ENCODE measurements at regions not wholly inside any gene's neighbourhood (a gene's known extent, or its start where the extent isn't known, plus 50 kb on each side); places are given as distances from the start of the nearest gene placed in this dataset.
"Not testable (repeated sequence)": the region's sequence is repeated elsewhere in the genome, so short reads cannot be mapped to it uniquely, and the experiment has no call there.

DNA sequence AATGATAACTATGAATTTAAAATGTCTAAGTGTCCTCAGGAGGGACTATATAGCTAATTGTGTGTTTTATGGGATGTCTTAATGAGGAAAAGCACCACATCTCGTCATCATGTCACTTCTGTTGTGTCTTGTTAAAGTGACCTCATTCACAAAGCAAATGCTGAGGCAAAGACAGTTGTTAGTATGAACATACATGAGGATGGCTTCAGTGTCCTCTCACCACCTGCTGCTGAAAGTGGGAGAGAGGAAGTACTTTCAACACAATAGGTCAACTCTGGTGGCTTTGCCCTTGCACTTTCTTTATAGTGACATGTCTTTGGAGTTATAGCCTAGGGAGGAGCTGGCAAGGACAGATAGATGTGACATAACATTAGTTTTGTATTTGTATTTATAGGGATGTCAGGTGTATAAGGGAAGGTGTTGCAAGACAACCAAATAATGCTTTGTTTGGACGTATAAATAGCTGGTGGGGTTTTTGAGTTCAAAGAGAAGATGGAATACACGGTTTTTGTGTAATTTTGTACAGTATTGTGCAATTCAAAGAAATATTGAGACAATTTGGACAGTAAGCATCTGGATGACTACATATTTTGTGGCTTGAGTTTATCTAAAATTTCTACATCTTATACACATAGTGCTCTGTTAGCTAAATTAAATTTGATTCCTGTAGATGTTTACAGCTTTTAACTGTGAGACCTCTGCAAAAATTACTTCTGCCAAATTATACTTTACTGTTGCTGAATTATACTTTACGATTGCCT lies 131.7 kb upstream of the ATP2B1 start:
- DNase-seq (ENCODE audit: low read depth in 1 of 2, low spot score in 1 of 2) = no peak

DNA sequence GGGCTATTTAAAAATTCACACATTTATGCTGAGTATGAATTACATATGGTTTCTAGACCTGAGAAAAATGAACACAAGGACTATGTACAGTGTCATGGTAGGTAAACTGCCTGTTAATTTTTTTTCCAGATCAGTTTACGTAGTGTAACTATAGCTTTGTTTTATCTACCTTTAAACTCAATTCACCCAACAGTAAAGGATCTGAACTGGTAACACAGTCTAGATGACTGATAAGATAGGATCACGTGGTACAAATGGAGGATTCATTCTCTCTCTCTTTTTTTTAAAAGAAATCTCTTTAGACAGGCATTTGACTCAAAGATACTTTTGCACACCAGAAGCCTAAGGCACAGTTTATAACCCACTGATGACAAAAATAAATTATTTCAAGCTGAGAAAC lies 130.8 kb upstream of the ATP2B1 start:
- DNase-seq (ENCODE audit: low read depth in 1 of 2, low spot score in 1 of 2) = no peak

- no peak for DNase-seq (ENCODE audit: low read depth in 1 of 2, low spot score in 1 of 2)
Measured at GRCh38 chr12:89838833-89839232, 130.2 kb upstream of the ATP2B1 start.

DNA sequence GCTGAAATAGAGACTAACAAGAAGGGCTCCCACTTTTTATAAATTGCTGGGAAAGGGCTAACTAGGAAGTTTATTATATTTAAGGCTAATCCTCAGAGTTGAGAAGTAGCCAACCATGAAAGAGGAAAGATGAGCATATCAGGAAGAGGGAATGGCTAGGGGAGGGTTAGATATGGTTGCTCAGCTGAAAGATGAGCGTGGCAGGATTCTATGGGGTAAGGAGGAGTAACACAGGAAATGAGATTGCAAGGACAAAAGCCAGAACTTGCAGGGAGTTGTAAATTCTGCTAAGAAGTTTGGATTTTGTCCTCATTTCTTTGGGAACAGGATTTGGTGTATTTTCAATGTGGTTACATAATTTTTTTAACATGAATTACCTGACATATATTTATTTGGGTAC lies 127.4 kb upstream of the ATP2B1 start:
- DNase-seq (ENCODE audit: low read depth in 1 of 2, low spot score in 1 of 2) = no peak

DNA sequence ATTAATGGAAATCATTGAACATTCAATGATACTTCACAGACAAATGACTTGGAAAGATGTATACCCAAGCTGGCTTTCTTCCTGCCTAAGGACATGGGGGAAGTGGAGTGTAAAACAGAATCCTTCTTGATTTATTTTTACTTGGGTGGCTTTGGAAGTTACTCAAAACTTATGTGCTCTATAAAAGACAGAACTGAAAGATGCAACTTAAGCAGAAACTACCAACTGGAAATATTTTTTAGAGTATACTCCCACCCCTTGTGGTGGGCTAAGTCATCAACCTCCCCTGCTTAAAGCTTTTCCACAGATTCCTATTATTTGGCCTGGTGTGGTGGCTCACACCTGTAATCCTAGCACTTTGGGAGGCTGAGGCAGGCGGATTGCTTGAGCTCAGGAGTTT lies 126.0 kb upstream of the ATP2B1 start:
- no peak for DNase-seq (ENCODE audit: low read depth in 1 of 2, low spot score in 1 of 2)

GRCh38 chr12:89833337-89834252 lies 125.0 kb upstream of the ATP2B1 start:
- DNase-seq (ENCODE audit: low read depth in 1 of 2, low spot score in 1 of 2) = no peak

GRCh38 chr12:89832336-89832735 lies 123.7 kb upstream of the ATP2B1 start:
- no peak for DNase-seq (ENCODE audit: low read depth in 1 of 2, low spot score in 1 of 2)

- DNase-seq (ENCODE audit: low read depth in 1 of 2, low spot score in 1 of 2) = no peak
Measured at GRCh38 chr12:89831310-89832095, 122.9 kb upstream of the ATP2B1 start.

DNA sequence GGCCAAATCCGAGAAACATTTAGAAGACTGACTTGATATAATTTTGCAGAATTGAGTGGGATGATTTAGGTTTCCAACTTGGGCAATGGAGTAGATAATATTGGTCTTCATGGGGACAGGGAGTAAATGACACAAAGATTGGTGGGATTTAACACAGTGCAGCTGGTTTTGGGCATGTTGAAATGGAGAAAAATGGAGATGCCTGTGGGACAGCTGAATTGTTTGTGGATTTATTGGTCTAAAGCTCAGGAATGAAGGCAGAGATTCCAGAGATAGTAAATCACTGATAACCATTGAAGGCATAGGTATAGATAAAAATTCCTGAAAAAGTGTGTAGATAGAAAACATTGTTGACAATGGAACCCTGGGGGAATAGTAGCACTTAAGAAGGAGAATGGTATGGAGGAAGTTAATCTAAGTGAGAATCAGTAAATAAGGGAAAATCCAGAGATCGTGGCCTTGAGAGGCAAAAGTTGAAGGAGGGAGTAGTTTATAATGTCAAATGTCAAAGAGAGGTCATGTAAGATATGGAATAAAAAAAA lies 120.9 kb upstream of the ATP2B1 start:
- no peak for DNase-seq (ENCODE audit: low read depth in 1 of 2, low spot score in 1 of 2)

- DNase-seq (ENCODE audit: low read depth in 1 of 2, low spot score in 1 of 2) = no peak
Measured at GRCh38 chr12:89828575-89828974, 119.9 kb upstream of the ATP2B1 start.

DNA sequence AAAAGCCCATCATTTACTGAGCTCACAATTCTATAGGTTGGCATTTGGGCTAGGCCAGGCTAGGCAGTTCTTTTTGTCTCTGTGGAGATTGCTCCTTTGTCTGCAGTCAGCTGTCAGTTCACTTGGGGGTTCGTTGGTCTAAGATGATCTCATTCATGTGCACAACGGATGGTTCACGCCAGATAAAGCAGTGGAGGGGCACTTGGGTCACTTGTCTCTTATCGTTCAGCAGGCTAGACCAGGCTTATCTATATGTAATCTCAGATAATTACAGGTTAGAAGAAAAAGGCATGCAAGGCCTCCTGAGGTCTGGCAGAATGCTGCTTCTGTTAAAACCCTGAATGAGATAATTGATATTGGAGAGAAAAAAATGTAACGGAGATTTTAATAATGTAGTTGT lies 119.0 kb upstream of the ATP2B1 start:
- DNase-seq (ENCODE audit: low read depth in 1 of 2, low spot score in 1 of 2) = no peak

GRCh38 chr12:89826468-89826867 lies 117.8 kb upstream of the ATP2B1 start:
- no peak for DNase-seq (ENCODE audit: low read depth in 1 of 2, low spot score in 1 of 2)

DNA sequence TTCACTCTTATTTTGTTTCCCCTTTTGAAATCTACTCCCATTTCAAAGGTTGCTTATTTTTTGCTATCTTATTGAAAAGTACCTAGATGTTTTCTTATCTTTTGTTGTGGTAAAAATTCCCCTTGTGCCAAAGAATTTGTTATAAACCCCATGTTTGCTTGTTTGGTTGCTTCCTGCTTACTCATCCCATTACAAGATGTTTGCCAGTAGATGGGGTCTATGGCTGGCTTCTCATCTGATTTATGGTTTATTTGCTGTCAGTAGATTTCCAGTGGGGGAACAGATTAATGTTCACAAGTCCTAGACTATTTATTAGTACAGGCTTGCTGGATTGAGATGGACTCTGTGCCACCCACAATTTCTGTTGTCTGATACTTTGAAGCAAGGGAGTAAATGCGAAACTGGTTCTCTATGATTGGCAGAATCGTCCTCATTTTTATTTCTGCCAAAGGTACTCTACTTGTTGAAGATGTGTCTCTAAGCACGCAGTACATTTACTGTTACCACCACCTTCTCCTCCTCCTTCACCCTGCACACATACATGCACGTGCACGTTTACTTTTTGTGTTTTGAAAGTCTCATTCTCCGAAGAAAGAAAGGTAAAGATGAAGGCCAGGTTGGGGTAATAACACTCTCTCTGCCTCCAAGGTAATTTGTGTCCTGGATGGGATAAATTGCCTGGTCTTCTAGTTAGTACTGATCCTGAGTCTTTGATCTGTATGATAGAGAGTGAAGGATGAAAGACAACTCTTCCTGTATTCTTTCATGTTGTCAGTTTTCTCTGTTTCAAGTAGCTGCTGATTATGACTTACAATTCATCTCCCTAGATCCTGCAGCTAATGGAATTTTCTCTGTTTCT lies 117.2 kb upstream of the ATP2B1 start:
- no peak for DNase-seq (ENCODE audit: low read depth in 1 of 2, low spot score in 1 of 2)

GRCh38 chr12:89824822-89825221 lies 116.2 kb upstream of the ATP2B1 start:
- no peak for DNase-seq (ENCODE audit: low read depth in 1 of 2, low spot score in 1 of 2)

- DNase-seq (ENCODE audit: low read depth in 1 of 2, low spot score in 1 of 2) = not testable (repeated sequence)
Measured at GRCh38 chr12:89822992-89823391, 114.4 kb upstream of the ATP2B1 start.

DNA sequence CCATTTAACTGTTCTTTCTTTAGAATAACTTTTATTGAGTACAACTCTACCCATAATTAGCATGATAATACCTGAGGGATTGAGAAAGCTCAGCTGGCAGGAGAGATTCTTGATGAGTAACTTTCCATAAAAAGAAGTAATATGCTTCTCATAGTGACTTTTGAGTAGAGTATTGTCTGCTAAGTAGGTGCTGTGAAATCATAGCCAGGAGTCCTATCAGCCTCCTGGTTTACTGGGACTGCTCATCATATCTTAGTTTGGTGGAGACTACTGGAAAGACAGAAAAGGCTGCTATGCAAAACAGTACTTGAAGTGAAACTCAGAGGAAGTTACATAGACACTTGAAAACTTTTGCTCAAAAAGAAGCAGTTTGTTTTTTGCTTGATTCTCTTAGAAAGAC lies 113.3 kb upstream of the ATP2B1 start:
- no peak for DNase-seq (ENCODE audit: low read depth in 1 of 2, low spot score in 1 of 2)

GRCh38 chr12:89817501-89818226 lies 109.0 kb upstream of the ATP2B1 start:
- no peak for DNase-seq (ENCODE audit: low read depth in 1 of 2, low spot score in 1 of 2)

DNA sequence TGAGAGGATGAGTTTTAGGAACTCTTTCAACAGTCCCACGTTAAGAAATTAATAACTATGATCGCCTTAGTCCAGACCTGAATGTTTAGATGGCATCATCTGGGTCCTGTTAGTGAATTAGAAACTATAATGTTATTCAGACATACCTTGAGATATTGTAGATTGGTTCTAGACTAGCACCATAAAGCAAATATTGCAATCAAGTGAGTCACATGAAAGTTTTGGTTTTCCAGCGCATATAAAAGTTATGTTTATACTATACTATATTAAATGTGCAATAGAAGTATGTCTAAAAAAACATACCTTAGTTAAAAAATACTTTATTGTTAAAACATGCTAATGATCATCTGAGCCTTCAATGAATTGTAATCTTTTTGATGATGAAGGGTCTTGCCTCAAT lies 106.6 kb upstream of the ATP2B1 start:
- DNase-seq (ENCODE audit: low read depth in 1 of 2, low spot score in 1 of 2) = no peak

- DNase-seq (ENCODE audit: low read depth in 1 of 2, low spot score in 1 of 2) = no peak
Measured at GRCh38 chr12:89803412-89803811, 94.8 kb upstream of the ATP2B1 start.

- DNase-seq (ENCODE audit: low read depth in 1 of 2, low spot score in 1 of 2) = no peak
Measured at GRCh38 chr12:89801284-89801683, 92.6 kb upstream of the ATP2B1 start.
